HCT116 (cell line): ENCODE measurements at regions not wholly inside any gene's neighbourhood (a gene's known extent, or its start where the extent isn't known, plus 50 kb on each side); places are given as distances from the start of the nearest gene placed in this dataset.

Experiments used
- ATAC-seq: fragments of 200-7000 bp; cut with Tn5 transposase; 2 replicates; pipeline ENCODE4 v1.9.1; 2020; ENCODE audit warnings: mild to moderate bottlenecking, moderate library complexity
- BruUV-seq: library from RNA; stranded (reverse); fragments of 400-500 nt; replicated peaks from 2 replicates; lab custom pipeline; 2021; lab: Mats Ljungman, UMichigan
- CTCF ChIA-PET: fragments of 300-600 bp; sonication (Branson Sonifier 250); formaldehyde crosslinking; loops from one replicate; lab custom pipeline; 2021; ENCODE audit warnings: antibody characterized with exemption; lab: Charles Lee
- POLR2A ChIA-PET: fragments of 300-600, 350-600 bp; sonication (Branson Sonifier 250); formaldehyde crosslinking; loops from one replicate; lab custom pipeline; 2021; ENCODE audit warnings: antibody characterized with exemption; lab: Charles Lee
- RAD21 ChIA-PET, 2 experiments: fragments of 300-600 bp; sonication (Branson Sonifier 250); formaldehyde crosslinking; loops; one replicate each; lab custom pipeline; 2023; ENCODE audit warnings: low total read pairs in 2 of 2; ENCODE audit not compliant: uncharacterized antibody in 2 of 2, unreplicated experiment in 2 of 2, low non-redundant PET in 1 of 2; lab: Charles Lee
- DNase-seq: peaks from one replicate; pipeline ENCODE4 v3.0.0-alpha.2; 2010; ENCODE audit warnings: low read depth, low spot score
- H2AFZ ChIP-seq: fragments of 200-600 bp; shearing (Covaris generic), sonication (generic); 2 replicates; pipeline ENCODE4 v1.6.1; 2017; ENCODE audit warnings: low read depth, mixed run types, mixed read lengths, antibody characterized with exemption, low read length; ENCODE audit not compliant: poor library complexity, severe bottlenecking
- H3K27ac ChIP-seq: 2 replicates; pipeline ENCODE4 v1.5.1; 2012; ENCODE audit warnings: low read depth, low read length
- H3K27me3 ChIP-seq: fragments of 200-600 bp; sonication (generic); 2 replicates; pipeline ENCODE4 v1.6.1; 2016; ENCODE audit warnings: mixed run types, low read length, mixed read lengths; ENCODE audit not compliant: insufficient read depth
- H3K36me3 ChIP-seq, 2 experiments: fragments of 200-500 bp in 1 of 2; fragments of 200-600 bp in 1 of 2; sonication (Bioruptor generic) in 1 of 2; sonication (generic) in 1 of 2; 2 replicates each; pipeline versions ENCODE4 v1.5.1 to v1.6.1; 2014 to 2016; ENCODE audit warnings: low read length in 2 of 2, inconsistent platforms in 1 of 2, mixed read lengths in 1 of 2, mixed run types in 1 of 2; ENCODE audit not compliant: insufficient read depth in 2 of 2, control insufficient read depth in 1 of 2
- H3K4me1 ChIP-seq, 2 experiments: fragments of 200-600 bp in 1 of 2; sonication (generic) in 1 of 2; 2 replicates each; pipeline versions ENCODE4 v1.5.1 to v1.6.1; 2012 to 2017; ENCODE audit warnings: low read length in 2 of 2, inconsistent platforms in 1 of 2, mild to moderate bottlenecking in 1 of 2, mixed read lengths in 1 of 2, mixed run types in 1 of 2, moderate library complexity in 1 of 2; ENCODE audit not compliant: insufficient read depth in 2 of 2, control insufficient read depth in 1 of 2
- H3K4me2 ChIP-seq: fragments of 200-600 bp; sonication (generic); 2 replicates; pipeline ENCODE4 v1.6.1; 2017; ENCODE audit warnings: mixed run types, low read length, mixed read lengths
- H3K4me3 ChIP-seq, 2 experiments: fragments of 200-600 bp in 1 of 2; sonication (generic) in 1 of 2; replicated peaks in 1 of 2; 2 replicates each; pipeline ENCODE4 v1.5.1; 2011 to 2016; ENCODE audit warnings: low read length in 2 of 2, control low read depth in 1 of 2, low read depth in 1 of 2, mild to moderate bottlenecking in 1 of 2, mixed read lengths in 1 of 2, mixed run types in 1 of 2
- H3K79me2 ChIP-seq: fragments of 200-600 bp; sonication (generic); 2 replicates; pipeline ENCODE4 v1.6.1; 2017; ENCODE audit warnings: mild to moderate bottlenecking, mixed run types, low read length, moderate library complexity, mixed read lengths; ENCODE audit not compliant: insufficient read depth
- H3K9ac ChIP-seq: fragments of 200-600 bp; sonication (generic); 2 replicates; pipeline ENCODE4 v1.6.1; 2016; ENCODE audit warnings: low read length, mixed read lengths
- H3K9me2 ChIP-seq: fragments of 200-600 bp; sonication (generic), shearing (Covaris generic); 2 replicates; pipeline ENCODE4 v1.6.1; 2017; ENCODE audit warnings: mixed run types, mild to moderate bottlenecking, moderate library complexity; ENCODE audit not compliant: insufficient read depth
- H3K9me3 ChIP-seq, 2 experiments: fragments of 200-500 bp in 1 of 2; fragments of 200-600 bp in 1 of 2; sonication (Bioruptor generic) in 1 of 2; sonication (generic) in 1 of 2; 2 replicates each; pipeline ENCODE4 v1.6.1; 2014 to 2017; ENCODE audit warnings: low read length in 2 of 2, mixed read lengths in 2 of 2, inconsistent platforms in 1 of 2, low read depth in 1 of 2, mild to moderate bottlenecking in 1 of 2, mixed run types in 1 of 2, moderate library complexity in 1 of 2; ENCODE audit not compliant: control insufficient read depth in 1 of 2, insufficient read depth in 1 of 2
- H4K20me1 ChIP-seq: fragments of 200-600 bp; sonication (generic), shearing (Covaris generic); 2 replicates; pipeline ENCODE4 v1.6.1; 2017; ENCODE audit warnings: mixed run types, mild to moderate bottlenecking, moderate library complexity; ENCODE audit not compliant: insufficient read depth
- ATF3 ChIP-seq: IDR thresholded peaks from 2 replicates; pipeline ENCODE4 v1.6.1; 2012
- CEBPB ChIP-seq: IDR thresholded peaks from 2 replicates; pipeline ENCODE4 v1.6.1; 2012; ENCODE audit warnings: low read depth
- CTCF ChIP-seq, 3 experiments: fragments of 200-600 bp in 1 of 3; sonication (generic) in 1 of 3; IDR thresholded peaks in 2 of 3; conservative IDR thresholded peaks in 1 of 3; 2 replicates each; pipeline ENCODE4 v1.5.1; 2012 to 2017; ENCODE audit warnings: low read depth in 2 of 3, low read length in 2 of 3, antibody characterized with exemption in 1 of 3, borderline replicate concordance in 1 of 3, control low read depth in 1 of 3, mild to moderate bottlenecking in 1 of 3, mixed read lengths in 1 of 3, mixed run types in 1 of 3, moderate library complexity in 1 of 3; ENCODE audit not compliant: insufficient read depth in 1 of 3
- ELF1 ChIP-seq: IDR thresholded peaks from 2 replicates; pipeline ENCODE4 v1.6.1; 2012; ENCODE audit warnings: low read depth, borderline replicate concordance
- EZH2phosphoT487 ChIP-seq: fragments of 200-600 bp; IDR thresholded peaks from 2 replicates; pipeline ENCODE4 v1.6.1; 2018; ENCODE audit warnings: antibody characterized with exemption, borderline replicate concordance
- MAX ChIP-seq: IDR thresholded peaks from 2 replicates; pipeline ENCODE4 v1.6.1; 2012
- POLR2A ChIP-seq: IDR thresholded peaks from 2 replicates; pipeline ENCODE4 v1.7.0; 2011; ENCODE audit warnings: borderline replicate concordance; ENCODE audit not compliant: insufficient read depth, insufficient read length; ENCODE audit errors: extremely low read depth
- POLR2AphosphoS5 ChIP-seq: IDR thresholded peaks from 2 replicates; pipeline ENCODE4 v1.6.1; 2011; ENCODE audit warnings: mild to moderate bottlenecking, low read depth, low read length, moderate library complexity
- RAD21 ChIP-seq: IDR thresholded peaks from 2 replicates; pipeline ENCODE4 v1.6.1; 2012; ENCODE audit warnings: low read depth, mild to moderate bottlenecking
- REST ChIP-seq: IDR thresholded peaks from 2 replicates; pipeline ENCODE4 v1.6.1; 2012; ENCODE audit warnings: low read depth
- SIN3A ChIP-seq: IDR thresholded peaks from 2 replicates; pipeline ENCODE4 v1.6.1; 2012; ENCODE audit warnings: low read depth
- SP1 ChIP-seq: IDR thresholded peaks from 2 replicates; pipeline ENCODE4 v1.6.1; 2012; ENCODE audit warnings: low read depth
- TCF7L2 ChIP-seq: IDR thresholded peaks from 2 replicates; pipeline ENCODE4 v1.7.0; 2011; ENCODE audit warnings: borderline replicate concordance, inconsistent platforms; ENCODE audit not compliant: insufficient read depth, insufficient read length; ENCODE audit errors: extremely low read depth
- YY1 ChIP-seq: IDR thresholded peaks from 2 replicates; pipeline ENCODE4 v1.6.1; 2011; ENCODE audit warnings: low read length, low read depth, moderate library complexity, mild to moderate bottlenecking; ENCODE audit not compliant: insufficient replicate concordance; ENCODE audit errors: extremely low read depth
- ZBTB33 ChIP-seq: IDR thresholded peaks from 2 replicates; pipeline ENCODE4 v1.6.1; 2011; ENCODE audit warnings: mild to moderate bottlenecking, low read length, moderate library complexity; ENCODE audit not compliant: insufficient replicate concordance; ENCODE audit errors: extremely low read depth
- ZFX ChIP-seq: fragments of 450-650 bp; IDR thresholded peaks from 2 replicates; pipeline ENCODE4 v1.6.1; 2017
- ZNF274 ChIP-seq: fragments of 200-500 bp; sonication (Bioruptor generic); IDR thresholded peaks from 2 replicates; pipeline ENCODE4 v1.6.1; 2014; ENCODE audit warnings: mild to moderate bottlenecking, low read depth, low read length, inconsistent platforms
- intact Hi-C: fragments of 100-400 bp; cut with micrococcal nuclease; formaldehyde crosslinking; loops from 2 replicates; pipeline ENCODE4 v1.10.0; 2022

- no peak overlapping the region for H3K9ac ChIP-seq
- H3K79me2 ChIP-seq, result no peaks in the 10 kb centered on the region
- CTCF ChIA-PET, result no interaction called here
- no peaks in the 10 kb centered on the region for H3K9me2 ChIP-seq
- no peaks in the 10 kb centered on the region for H4K20me1 ChIP-seq
- intact Hi-C loops, result no loop called here
- H3K4me1 ChIP-seq, result no peaks in the 10 kb centered on the region
- no peaks in the 10 kb centered on the region for H3K36me3 ChIP-seq
- no TSS peak for BruUV-seq
- H3K4me2 ChIP-seq, result no peak overlapping the region
- ATAC-seq (no peak), DNase-seq (no peak)
- H3K9me3 ChIP-seq, result no peaks in the 10 kb centered on the region
- POLR2A ChIA-PET, result no interaction called here
- peak overlapping the region; percentile 37 for H2AFZ ChIP-seq
- H3K4me3 ChIP-seq, result no peak overlapping the region
- H3K27ac ChIP-seq, result no peak overlapping the region
- no peak for TF ChIP-seq CTCF (IDR thresholded peaks at IDR 0.05 in 2 of 3, conservative IDR thresholded peaks at IDR 0.05 in 1 of 3; ENCODE audit: borderline replicate concordance in 1 of 3, insufficient read depth in 1 of 3, low read depth in 2 of 3, low read length in 2 of 3)
- TF ChIP-seq POLR2A, result no peak
- TF ChIP-seq SP1, result no peak
- no peak for TF ChIP-seq ELF1
- no peak for TF ChIP-seq REST
- no peak for TF ChIP-seq RAD21
- TF ChIP-seq YY1, result no peak
- TF ChIP-seq ZNF274, result no peak
- TF ChIP-seq ZFX, result no peak
- no peak for TF ChIP-seq MAX
- no peak for TF ChIP-seq TCF7L2
- TF ChIP-seq ATF3, result no peak
- TF ChIP-seq EZH2phosphoT487, result no peak
- no peak for TF ChIP-seq ZBTB33
- no peak for TF ChIP-seq POLR2AphosphoS5
- TF ChIP-seq CEBPB, result no peak
- no peak for TF ChIP-seq SIN3A
- no peaks in the 10 kb centered on the region for H3K27me3 ChIP-seq
- RAD21 ChIA-PET, result no interaction called here
Measured at GRCh38 chr6:100317031-100317430, 147.7 kb downstream of the SIM1 start.
